ENCODE measurements at regions not wholly inside any gene's neighbourhood (a gene's known extent, or its start where the extent isn't known, plus 50 kb on each side); places are given as distances from the start of the nearest gene placed in this dataset.

GRCh38 chr5:20692913-20693312 is 704.9 kb upstream of the CDH18 start:
- no peak overlapping the region for H3K4me3 ChIP-seq (ENCODE audit: low read length)
- no peak for TF ChIP-seq ZNF274 (IDR thresholded peaks at IDR 0.05; ENCODE audit: low read depth, low read length)

DNA sequence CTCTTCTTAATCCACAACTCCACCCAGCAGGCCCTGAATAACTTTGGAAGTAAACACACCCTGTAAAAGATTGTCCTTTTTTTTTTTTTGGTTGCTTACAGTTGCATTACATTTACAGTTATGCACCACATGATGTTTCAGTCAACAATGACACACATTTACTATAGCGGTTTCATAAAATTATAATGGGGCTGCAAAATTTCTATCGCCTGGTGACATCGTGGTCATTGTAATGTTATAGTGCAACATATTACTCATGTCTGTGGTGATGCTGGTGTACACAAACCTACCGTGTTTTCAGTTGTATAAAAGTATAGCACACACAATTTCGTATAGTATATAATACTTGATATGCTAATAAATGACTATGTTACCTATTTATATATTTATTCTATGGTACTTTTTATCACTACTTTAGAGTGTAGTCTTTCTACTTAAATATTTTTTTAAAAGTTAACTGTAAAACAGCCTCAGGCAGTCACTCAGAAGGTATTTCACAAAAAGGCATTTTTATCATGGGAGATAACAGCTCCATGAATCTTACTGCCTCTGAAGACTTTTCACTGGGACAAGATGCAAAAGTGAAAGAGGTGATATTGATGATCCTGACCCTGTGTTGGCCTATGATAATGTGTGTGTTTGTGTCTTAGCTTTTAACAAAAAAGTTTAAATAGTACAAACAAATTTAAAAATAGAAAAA is 695.4 kb upstream of the CDH18 start:
- no peak overlapping the region for H3K4me3 ChIP-seq (ENCODE audit: low read length)
- no peak for TF ChIP-seq ZNF274 (IDR thresholded peaks at IDR 0.05; ENCODE audit: low read depth, low read length)

DNA sequence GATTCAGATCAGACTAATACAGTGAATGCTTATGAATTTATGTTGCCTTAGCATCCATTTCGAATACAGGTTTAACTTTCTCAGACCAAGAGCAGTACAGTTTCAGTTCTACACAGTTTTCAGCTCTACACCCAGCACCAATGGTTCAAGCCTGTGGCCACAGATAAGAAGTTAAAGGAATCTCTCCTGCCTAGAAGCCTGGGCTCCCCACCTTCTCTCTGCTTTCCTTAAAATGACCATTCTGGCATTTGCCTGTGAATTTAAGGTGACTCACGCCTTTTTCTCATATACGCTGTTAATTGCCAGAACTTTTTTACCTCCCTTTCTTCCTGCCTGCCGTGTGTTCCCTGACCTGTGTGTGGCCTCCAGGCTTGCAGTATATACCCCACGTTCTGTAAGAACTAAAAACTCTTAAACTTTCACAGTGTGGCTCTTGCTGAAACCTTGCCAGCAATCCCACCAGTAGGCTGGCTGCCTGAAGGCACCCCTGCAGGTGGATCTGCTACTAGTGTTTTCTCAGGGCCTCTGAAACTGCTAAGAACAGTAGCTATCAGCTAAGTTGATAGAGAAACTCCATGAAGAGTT is 692.8 kb upstream of the CDH18 start:
- H3K4me3 ChIP-seq (ENCODE audit: low read length) = no peak overlapping the region
- TF ChIP-seq ZNF274 (IDR thresholded peaks at IDR 0.05; ENCODE audit: low read depth, low read length) = no peak

DNA sequence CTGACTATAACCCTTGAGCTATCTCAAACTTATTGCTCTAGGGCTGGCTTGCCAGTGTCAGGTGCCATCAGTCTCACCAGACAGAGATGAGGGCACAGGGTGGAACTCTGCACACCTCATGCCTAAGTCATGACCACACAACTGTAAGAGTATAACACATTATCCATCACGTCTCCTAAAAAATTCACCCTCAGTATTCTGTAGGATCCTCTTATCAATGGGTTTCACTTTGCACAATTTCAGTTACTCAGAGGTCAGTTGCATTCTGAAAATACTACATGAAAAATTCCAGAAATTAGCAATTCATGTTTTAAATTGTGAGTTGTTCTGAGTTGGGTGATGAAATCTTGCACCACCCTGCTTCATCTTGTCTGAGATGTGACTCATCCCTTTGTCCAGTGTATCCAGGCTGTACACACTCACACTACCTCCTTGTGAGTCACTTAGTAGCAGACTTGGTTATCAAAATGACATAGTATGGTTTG is 690.9 kb upstream of the CDH18 start:
- no peak overlapping the region for H3K4me3 ChIP-seq (ENCODE audit: low read length)
- no peak for TF ChIP-seq ZNF274 (IDR thresholded peaks at IDR 0.05; ENCODE audit: low read depth, low read length)

DNA sequence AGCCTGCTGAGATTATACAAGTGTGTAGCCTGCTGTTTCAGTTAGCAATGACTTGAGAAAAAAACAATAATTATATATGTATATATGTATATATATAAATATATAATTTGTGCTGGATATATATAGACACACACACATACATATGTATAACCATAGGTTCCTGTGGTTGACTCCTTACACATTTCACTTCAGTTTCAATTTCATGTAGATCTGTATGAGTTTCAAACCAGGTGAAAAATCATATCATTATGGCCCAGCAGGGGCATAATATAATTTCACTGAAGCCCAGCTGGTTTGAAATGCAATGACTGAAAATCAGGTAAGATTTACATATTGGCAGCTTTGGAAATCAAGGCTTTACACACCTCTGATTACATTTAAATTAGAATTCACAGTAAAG is 690.4 kb upstream of the CDH18 start:
- no peak overlapping the region for H3K4me3 ChIP-seq (ENCODE audit: low read length)
- TF ChIP-seq ZNF274 (IDR thresholded peaks at IDR 0.05; ENCODE audit: low read depth, low read length) = no peak

DNA sequence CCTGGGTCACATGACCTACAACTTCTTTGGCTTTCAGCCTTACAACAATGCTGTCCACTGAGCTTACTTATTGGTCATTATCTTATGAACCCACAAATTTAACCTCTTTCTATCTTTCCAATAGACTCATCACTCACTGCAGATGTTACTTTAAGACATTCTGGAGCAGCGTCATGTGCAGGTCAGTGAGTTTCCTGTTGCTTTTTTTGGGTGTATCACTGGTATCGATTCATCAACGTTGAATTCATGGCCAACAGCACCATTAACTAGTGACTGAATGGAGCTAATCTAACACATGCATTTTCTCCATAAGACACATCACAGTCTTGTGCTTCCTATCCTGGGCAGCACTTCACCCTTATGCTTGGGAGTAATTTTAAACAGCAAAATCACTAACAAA is 672.6 kb upstream of the CDH18 start:
- no peak for TF ChIP-seq ZNF274 (IDR thresholded peaks at IDR 0.05; ENCODE audit: low read depth, low read length)
- H3K4me3 ChIP-seq (ENCODE audit: low read length) = no peak overlapping the region

GRCh38 chr5:20656262-20656661 is 668.3 kb upstream of the CDH18 start:
- no peak for TF ChIP-seq ZNF274 (IDR thresholded peaks at IDR 0.05; ENCODE audit: low read depth, low read length)
- H3K4me3 ChIP-seq (ENCODE audit: low read length) = no peak overlapping the region

- no peak for TF ChIP-seq ZNF274 (IDR thresholded peaks at IDR 0.05; ENCODE audit: low read depth, low read length)
- H3K4me3 ChIP-seq (ENCODE audit: low read length) = no peak overlapping the region
Measured at GRCh38 chr5:20655211-20655610, 667.2 kb upstream of the CDH18 start.

DNA sequence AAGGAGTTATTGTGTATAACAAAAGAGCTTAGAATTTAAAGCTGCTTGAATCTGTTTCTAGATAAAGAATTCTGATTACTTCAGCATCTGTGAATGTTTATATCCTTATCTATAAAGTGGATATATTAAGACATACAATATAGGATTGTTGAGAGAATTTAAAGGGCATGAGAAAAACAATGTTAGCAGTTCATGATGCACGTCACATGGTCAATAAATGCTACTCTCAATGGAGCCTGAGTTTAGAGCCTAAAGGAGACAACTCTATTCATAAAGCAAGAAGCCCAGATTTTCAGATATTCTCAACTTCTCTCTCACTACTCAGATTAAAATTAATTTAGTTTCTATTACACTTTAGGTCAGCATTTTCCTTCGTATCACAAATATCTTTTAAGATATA is 666.7 kb upstream of the CDH18 start:
- H3K4me3 ChIP-seq (ENCODE audit: low read length) = no peak overlapping the region
- TF ChIP-seq ZNF274 (IDR thresholded peaks at IDR 0.05; ENCODE audit: low read depth, low read length) = no peak

DNA sequence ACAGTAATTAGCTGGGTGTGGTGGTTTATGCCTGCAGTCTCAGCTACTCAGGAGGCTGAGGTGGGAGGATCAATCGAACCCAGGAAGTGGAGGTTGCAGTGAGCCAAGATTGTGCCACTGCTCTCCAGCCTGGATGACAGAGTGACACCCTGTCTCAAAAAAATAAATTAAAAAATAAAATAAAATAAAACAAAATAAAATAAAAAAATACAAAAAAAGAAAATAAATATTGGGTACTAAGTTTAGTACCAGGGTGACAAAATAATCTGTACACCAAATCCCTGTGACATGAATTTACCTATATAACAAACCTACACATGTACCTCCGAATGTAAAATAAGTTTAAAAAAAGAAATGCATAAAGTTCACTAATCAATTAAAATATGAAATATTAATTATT is 666.0 kb upstream of the CDH18 start:
- no peak for TF ChIP-seq ZNF274 (IDR thresholded peaks at IDR 0.05; ENCODE audit: low read depth, low read length)
- H3K4me3 ChIP-seq (ENCODE audit: low read length) = no peak overlapping the region

GRCh38 chr5:20649966-20650365 is 662.0 kb upstream of the CDH18 start:
- no peak for TF ChIP-seq ZNF274 (IDR thresholded peaks at IDR 0.05; ENCODE audit: low read depth, low read length)

DNA sequence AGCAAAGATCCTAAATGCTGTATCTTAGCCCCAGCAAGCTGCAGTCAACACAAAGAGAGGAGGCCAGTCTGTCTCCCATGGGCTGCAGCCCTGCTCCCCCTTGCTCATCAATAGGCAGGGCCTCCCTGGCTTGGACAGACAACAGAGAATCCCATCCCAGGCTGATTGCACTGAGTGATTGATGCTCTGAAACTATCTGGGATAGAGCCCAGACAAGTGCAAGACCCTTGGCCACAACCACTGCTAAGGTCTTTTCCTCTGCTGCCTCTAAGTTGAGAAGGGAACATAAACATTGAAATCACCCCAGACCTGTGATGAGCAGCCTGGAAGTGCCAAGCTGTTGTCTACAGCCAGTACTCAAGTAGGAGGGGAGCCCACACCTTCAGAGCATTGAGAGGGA is 661.0 kb upstream of the CDH18 start:
- no peak for TF ChIP-seq ZNF274 (IDR thresholded peaks at IDR 0.05; ENCODE audit: low read depth, low read length)
- H3K4me3 ChIP-seq (ENCODE audit: low read length) = no peak overlapping the region

More at GRCh38 chr5:20649966-20650365, 662.0 kb upstream of the CDH18 start:
- no peak overlapping the region for H3K4me3 ChIP-seq (ENCODE audit: low read length)

DNA sequence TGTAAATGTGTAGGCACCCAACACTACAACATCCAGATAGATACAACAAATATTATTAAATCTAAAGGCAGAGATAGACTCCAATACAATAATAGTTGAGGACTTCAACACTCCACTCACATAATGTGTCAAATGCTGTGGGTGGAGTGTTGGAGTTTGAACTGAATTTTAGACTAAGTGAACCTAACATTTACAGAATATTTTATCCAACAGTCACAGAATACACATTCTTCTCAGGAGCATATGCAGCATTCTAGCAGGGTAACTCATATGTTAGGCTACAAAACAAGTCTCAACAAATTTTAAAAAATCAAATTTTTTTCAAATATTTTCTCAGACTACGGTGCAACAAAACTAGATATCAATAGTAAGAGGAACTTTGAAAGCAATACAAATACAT is 648.7 kb upstream of the CDH18 start:
- TF ChIP-seq ZNF274 (IDR thresholded peaks at IDR 0.05; ENCODE audit: low read depth, low read length) = no peak
- no peak overlapping the region for H3K4me3 ChIP-seq (ENCODE audit: low read length)

GRCh38 chr5:20619591-20619990 is 631.6 kb upstream of the CDH18 start:
- no peak overlapping the region for H3K4me3 ChIP-seq (ENCODE audit: low read length)
- no peak for TF ChIP-seq ZNF274 (IDR thresholded peaks at IDR 0.05; ENCODE audit: low read depth, low read length)

DNA sequence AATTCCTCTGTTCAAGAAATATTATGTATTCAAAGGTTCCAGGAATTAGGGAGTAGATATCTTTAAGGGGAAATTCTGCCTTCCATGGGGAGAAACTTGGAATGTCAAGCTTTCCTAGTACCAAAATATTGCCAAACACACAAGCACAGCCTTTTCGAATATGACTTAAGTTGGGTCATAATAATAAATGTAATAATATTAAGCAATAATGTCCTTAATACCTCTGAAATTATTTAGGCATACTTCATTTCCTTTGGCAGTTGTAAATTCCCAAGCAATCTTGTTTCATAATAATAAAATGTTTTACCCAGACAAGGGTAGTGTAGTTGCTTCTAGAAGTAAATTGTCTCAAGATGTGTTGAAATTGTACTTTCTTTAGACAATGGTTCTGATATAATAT is 630.3 kb upstream of the CDH18 start:
- TF ChIP-seq ZNF274 (IDR thresholded peaks at IDR 0.05; ENCODE audit: low read depth, low read length) = no peak
- H3K4me3 ChIP-seq (ENCODE audit: low read length) = no peak overlapping the region

- no peak for TF ChIP-seq ZNF274 (IDR thresholded peaks at IDR 0.05; ENCODE audit: low read depth, low read length)
Measured at GRCh38 chr5:20617841-20618240, 629.8 kb upstream of the CDH18 start.

More at GRCh38 chr5:20617841-20618240, 629.8 kb upstream of the CDH18 start:
- no peak overlapping the region for H3K4me3 ChIP-seq (ENCODE audit: low read length)
